ENCODE measurements at regions not wholly inside any gene's neighbourhood (a gene's known extent, or its start where the extent isn't known, plus 50 kb on each side); places are given as distances from the start of the nearest gene placed in this dataset.

GRCh38 chr2:152864601-152865149, 146.3 kb downstream of the ARL6IP6 start:
- TF ChIP-seq EP300 (IDR thresholded peaks at IDR 0.05) (no peak), POLR2AphosphoS5 (IDR thresholded peaks at IDR 0.05) (no peak), CTCF (IDR thresholded peaks at IDR 0.05) (no peak), POLR2A (IDR thresholded peaks at IDR 0.05) (no peak)
- Histone ChIP-seq H3K4me3 (no peak overlapping the region), H3K4me1 (no peaks in the 10 kb centered on the region), H3K9me3 (no peaks in the 10 kb centered on the region), H3K27me3 (no peaks in the 10 kb centered on the region), H3K27ac (no peak overlapping the region), H3K36me3 (no peaks in the 10 kb centered on the region)
- WGBS, result 48% methylated on average over 5 of the region's 5 CpGs
- no peak for DNase-seq (ENCODE audit: low spot score in 2 of 2)

GRCh38 chr2:152863826-152864225, 145.4 kb downstream of the ARL6IP6 start:
- Histone ChIP-seq H3K9me3 (no peaks in the 10 kb centered on the region), H3K4me3 (no peak overlapping the region), H3K27ac (no peak overlapping the region), H3K4me1 (no peaks in the 10 kb centered on the region), H3K36me3 (no peaks in the 10 kb centered on the region), H3K27me3 (no peaks in the 10 kb centered on the region)
- DNase-seq (ENCODE audit: low spot score in 2 of 2), result no peak
- TF ChIP-seq POLR2A (IDR thresholded peaks at IDR 0.05) (no peak), POLR2AphosphoS5 (IDR thresholded peaks at IDR 0.05) (no peak), CTCF (IDR thresholded peaks at IDR 0.05) (no peak), EP300 (IDR thresholded peaks at IDR 0.05) (no peak)
- 91% methylated on average over 1 of the region's 1 CpG for WGBS

- Histone ChIP-seq H3K4me3 (no peak overlapping the region), H3K4me1 (no peaks in the 10 kb centered on the region), H3K27ac (no peak overlapping the region), H3K9me3 (no peaks in the 10 kb centered on the region), H3K27me3 (no peaks in the 10 kb centered on the region), H3K36me3 (no peaks in the 10 kb centered on the region)
- TF ChIP-seq CTCF (IDR thresholded peaks at IDR 0.05), result peak in 1 of 2 donors; percentile 30
- TF ChIP-seq POLR2A (IDR thresholded peaks at IDR 0.05), result no peak
- no peak for DNase-seq (ENCODE audit: low spot score in 2 of 2)
- 67% methylated on average over 6 of the region's 6 CpGs for WGBS
Measured at GRCh38 chr2:152861349-152861942, 143.0 kb downstream of the ARL6IP6 start.

GRCh38 chr2:152858594-152859265, 140.3 kb downstream of the ARL6IP6 start:
- Histone ChIP-seq H3K4me1 (no peaks in the 10 kb centered on the region), H3K9me3 (no peaks in the 10 kb centered on the region), H3K27me3 (no peaks in the 10 kb centered on the region), H3K36me3 (no peaks in the 10 kb centered on the region), H3K27ac (no peak overlapping the region), H3K4me3 (no peak overlapping the region)
- no peak for TF ChIP-seq POLR2AphosphoS5 (IDR thresholded peaks at IDR 0.05)
- no peak for TF ChIP-seq POLR2A (IDR thresholded peaks at IDR 0.05)
- no peak for TF ChIP-seq CTCF (IDR thresholded peaks at IDR 0.05)
- TF ChIP-seq EP300 (IDR thresholded peaks at IDR 0.05), result no peak
- WGBS, result 89% methylated on average over 3 of the region's 3 CpGs
- no peak for DNase-seq (ENCODE audit: low spot score in 2 of 2)

- TF ChIP-seq POLR2AphosphoS5 (IDR thresholded peaks at IDR 0.05) (no peak), CTCF (IDR thresholded peaks at IDR 0.05) (no peak), EP300 (IDR thresholded peaks at IDR 0.05) (no peak), POLR2A (IDR thresholded peaks at IDR 0.05) (no peak)
Measured at GRCh38 chr2:152846697-152847470, 128.5 kb downstream of the ARL6IP6 start.

More at GRCh38 chr2:152846697-152847470, 128.5 kb downstream of the ARL6IP6 start:
- WGBS, result 69% methylated on average over 7 of the region's 7 CpGs
- H3K27me3 ChIP-seq, result no peaks in the 10 kb centered on the region
- DNase-seq (ENCODE audit: low spot score in 2 of 2), result no peak
- H3K9me3 ChIP-seq, result no peaks in the 10 kb centered on the region
- no peak overlapping the region for H3K4me3 ChIP-seq
- H3K36me3 ChIP-seq, result no peaks in the 10 kb centered on the region
- H3K27ac ChIP-seq, result no peak overlapping the region
- no peaks in the 10 kb centered on the region for H3K4me1 ChIP-seq
